NCI-H1930 (cell line): ENCODE measurements at regions not wholly inside any gene's neighbourhood (a gene's known extent, or its start where the extent isn't known, plus 50 kb on each side); places are given as distances from the start of the nearest gene placed in this dataset.

ENCODE experiments used
- DNase-seq, 2 experiments: peaks; one replicate each; lab custom pipeline; 2025; lab: John Stamatoyannopoulos, UW

DNA sequence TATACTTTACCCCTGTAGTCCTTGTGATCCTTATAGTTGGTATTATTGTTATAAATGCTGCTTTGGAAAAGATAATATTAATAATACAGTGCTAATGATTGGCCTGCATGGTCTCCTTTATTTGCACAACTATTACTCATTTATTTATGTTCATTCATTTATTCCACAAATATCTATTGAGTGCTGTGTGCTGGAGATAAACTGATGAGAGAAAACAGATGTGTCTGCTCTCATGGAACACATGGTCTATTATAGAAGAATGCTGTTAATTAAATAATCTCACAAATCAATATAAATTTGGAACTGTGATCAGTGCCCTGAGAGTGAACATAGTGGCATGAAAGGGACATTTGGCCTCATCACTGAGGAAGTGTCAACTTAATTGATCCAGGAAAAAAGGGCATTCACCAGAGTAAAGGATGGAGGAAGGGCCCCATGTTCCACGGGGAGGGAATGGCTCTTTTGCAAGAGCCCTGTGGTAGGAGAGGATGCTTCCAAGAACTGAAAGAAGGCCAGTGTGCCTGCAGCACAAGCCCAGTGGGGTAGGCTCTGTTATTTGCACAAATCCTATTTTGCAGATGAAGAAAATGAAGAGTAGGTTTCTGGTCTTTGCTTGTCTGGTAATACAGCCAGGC lies 91.5 kb upstream of the STK39 start:
- no peak for DNase-seq

DNA sequence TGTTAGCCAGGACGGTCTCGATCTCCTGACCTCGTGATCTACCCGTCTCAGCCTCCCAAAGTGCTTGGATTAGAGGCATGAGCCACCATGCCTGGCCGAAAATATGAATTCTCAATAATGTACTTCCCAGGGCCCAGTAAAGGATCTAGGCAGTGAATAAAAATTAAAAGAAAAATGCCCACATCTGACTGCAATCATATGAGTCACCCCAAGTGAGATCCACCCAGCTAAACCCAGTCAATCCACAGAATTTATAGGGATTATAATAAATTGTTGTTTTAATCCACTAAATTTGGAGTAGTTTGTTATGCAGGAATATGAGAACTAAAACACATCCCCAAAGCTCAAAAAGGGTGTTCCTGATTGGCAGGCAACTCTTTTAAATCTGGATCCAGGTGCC lies 93.5 kb upstream of the STK39 start:
- DNase-seq: no peak

DNA sequence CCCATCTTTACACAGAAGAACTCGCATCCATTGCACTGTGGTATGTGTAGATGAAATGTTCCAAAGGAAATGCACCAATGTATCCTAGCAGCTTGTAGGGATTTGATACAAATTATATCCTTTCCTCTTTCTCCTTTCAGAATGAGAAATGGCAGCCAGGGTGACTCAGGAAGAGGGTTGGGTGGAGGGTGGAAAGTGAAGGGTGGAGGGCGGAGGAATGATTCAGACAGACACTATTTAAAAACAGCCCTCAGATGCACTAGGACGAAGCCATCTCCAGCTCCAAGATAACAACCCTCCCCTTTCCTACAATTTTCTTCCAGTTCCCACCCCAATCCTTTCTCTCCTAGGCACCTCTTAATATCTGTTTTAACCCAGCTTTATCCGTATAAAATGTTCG lies 96.2 kb upstream of the STK39 start:
- DNase-seq: no peak

DNA sequence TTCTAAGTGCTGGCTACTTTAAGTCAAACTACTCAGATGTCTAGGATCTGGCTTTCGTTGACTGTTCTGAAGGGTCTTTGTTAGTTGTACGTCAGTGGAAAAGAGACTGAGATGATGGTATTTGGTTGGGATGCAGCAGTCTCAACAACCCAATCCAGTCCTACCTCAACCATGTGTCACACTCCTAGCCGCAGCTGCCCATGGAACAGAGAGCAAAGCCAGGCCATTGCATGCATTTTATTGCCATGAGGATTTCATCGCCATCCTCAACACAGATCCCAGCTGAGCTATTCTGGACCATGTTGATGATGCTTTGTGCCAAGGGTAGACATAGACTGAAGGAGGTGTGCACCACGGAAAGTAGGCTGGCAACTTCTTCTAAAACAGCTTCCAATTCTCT lies 97.3 kb upstream of the STK39 start:
- no peak for DNase-seq

DNA sequence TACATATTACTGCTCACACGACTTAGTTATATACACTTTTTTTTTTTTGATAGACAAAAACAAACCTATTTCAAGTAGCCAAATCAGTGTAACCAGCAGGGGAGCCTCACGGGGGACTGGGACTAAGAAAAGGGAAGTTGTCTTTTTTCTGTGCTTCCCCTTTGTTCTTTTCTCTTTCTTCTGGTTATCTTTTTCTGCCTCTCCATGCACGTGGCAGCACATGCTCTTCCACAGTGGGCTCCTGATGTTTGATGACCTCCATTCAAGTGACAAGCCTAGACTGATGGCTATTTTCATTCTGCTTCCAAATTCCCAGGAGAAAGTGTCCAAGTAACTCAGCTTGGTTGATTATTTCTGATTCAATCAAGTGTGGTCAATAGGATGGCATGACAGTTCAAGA lies 98.2 kb upstream of the STK39 start:
- DNase-seq: no peak

DNA sequence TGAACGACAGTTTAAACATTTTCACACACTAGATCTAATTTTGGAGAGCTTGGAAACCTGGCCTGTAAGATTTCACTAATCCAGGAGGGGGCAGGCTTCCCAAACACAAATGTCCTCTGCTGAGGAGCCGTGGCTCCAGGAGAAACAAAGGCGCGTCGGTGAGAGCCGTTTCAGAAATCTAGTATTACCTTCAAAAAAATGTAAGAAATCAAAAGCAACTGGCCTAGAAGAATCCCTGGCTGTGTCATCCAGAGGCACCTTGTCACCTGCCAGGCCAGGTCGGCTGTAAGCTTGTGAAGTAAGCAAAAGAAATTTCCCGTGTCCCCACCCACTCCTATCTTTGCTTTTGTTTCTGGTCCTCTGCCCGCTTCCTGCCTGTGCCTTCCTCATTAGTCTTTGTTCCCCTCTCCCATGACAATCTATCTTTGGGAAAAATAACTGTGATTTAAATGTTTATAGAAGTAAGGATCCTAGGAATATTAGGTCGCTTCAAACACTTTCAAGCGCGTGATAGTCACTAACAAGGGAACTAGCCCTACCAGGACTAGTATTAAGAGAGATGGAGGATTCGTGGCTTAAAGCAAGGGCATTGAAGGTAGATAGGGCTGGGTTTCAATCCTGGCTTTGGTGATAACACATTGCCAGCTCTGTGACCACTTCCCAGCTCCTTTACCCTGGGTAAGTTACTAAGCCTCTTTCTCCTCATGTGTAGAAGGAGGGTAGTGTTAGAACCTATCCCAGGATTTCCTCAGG lies 99.5 kb upstream of the STK39 start:
- DNase-seq: peak; percentile 28 to 56

DNA sequence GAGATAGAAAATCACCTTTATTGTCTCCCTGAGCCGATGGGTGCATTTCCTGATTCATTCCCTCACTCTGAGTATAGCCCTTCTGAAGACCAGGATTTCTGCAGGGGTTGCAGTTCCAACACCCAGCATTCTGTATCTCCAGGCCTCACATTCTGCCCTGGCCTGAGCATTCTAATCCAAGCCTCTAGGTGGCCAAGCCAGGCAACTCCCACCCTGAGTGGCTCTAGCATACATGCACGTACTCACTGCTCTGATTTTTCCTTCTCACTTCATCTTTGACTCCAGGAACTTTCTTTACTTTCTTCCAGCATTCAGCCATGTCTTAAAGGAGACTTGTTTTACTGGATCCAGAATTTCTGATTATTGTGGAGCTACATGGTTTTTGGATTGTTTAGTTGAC lies 100.7 kb upstream of the STK39 start:
- DNase-seq: peak; percentile 18 to 33

DNA sequence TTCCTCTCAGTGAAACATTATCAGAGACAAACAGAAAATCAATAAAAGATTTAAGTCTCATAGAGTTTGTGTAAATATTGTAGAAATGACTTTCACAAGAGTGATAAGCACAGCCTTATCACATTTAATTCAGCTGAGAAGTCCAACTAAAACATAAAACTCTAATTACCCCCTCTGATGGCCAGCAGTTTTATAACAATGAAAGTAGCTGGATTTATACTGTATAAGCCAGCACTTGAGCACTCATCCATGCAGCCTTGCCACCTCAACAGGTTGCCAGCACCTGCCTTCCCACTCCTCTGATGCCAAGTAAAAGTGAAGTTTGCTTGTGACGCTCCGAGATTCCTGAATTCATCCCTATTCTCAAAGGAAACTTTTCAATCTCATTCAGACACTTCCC lies 103.0 kb upstream of the STK39 start:
- no peak for DNase-seq

DNA sequence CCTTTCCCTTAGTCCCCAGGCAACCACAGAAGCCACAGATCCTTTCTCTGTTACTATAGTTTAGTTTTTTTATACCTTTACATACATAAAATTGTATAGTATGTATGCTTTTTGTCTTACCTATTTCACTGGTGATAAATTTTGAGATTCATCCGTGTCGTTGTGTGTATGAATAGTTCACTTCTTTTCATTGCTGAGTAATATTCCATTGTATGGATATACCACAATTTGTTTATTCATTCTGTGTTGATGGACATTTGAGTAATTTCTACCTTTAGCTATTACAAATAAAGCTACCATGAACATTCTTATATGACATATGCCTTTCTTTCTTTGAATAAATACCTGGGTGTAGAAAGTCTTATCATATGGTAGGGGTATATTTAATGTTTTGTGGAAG lies 102.8 kb upstream of the CERS6 start:
- no peak for DNase-seq

DNA sequence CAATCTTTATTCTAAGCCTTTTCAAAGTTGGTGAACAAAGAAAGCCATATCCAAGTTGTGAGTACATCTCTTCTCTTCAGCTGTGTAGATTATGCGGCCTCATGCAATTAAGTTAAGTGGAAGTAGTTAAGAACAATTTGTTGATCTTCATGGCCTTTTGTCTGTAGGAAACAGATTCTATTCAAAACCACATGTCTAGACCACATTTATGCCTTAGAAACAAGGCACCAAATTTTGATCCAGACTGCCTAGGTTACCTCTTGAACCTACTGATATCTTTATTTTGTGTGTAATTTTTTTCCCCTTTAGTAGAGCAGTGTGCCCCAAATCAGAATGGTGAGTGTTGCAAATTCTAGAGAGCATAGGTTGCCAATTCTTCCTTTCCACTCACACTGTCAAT lies 101.6 kb upstream of the CERS6 start:
- DNase-seq: no peak

DNA sequence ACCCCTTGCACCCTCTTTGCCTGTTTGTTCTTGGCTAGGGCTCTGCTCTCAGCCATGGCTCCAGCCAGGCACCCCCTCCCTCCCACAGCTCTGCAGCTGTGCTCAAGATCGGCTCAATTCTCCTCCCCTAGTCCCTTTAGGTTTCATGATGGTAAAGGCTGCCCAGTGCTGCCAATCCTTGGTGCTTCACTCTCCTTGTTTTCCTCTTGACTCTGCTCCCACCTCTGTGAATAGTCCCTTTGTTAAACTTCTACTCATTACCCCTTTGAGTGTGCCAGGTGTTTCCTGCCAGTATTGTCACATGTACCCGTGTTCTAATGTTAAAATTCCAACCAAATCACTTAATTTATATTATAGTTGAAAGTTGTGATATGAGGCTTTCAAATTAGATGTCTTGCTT lies 101.0 kb upstream of the CERS6 start:
- DNase-seq: no peak

DNA sequence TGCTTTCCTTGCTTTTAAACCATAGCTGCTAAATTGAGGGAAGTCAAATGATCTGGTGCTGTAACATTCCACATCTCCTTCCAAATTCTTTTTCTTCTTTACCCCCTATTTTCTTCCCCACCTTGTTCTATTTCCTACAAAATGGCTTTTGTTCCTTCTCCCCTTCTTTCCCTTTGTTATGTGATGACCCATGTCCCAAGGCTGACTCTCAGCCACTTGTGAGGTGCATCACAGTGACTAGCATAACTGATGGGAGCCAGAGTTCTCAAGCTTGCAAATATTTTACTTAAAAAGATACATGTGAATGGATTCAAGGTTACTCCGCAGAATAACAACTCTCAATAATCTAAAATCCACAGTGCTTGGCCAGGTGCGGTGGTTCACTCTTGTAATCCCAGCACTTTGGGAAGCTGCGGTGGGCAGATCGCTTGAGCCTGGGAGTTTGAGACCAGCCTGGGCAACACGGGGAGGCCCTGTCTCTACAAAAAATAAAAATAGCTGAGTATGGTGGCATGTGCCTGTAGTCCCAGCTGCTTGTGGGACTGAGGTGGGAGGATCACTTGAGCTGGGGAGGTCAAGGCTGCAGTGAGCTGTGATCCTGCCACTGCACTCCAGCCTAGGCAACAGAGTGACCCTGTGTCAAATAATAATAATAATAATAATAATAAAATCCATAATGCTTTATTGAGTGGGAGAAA lies 100.1 kb upstream of the CERS6 start:
- DNase-seq: no peak

DNA sequence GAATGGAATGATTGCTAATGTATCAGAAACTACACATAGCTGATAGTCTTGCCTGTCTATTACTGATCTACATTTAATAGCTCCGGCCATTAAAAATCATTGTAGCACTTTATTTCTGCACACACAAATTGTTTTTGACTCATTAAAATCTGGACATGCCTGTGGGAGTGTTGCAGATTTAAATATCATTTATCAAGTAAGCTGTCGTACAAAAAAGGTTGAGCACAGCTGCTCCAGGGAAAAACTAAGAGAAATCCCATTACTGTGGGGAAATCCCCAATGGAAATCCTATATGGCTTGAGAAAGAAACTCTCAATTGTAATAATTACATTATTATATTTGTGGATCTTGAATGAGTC lies 99.6 kb upstream of the CERS6 start:
- no peak for DNase-seq

DNA sequence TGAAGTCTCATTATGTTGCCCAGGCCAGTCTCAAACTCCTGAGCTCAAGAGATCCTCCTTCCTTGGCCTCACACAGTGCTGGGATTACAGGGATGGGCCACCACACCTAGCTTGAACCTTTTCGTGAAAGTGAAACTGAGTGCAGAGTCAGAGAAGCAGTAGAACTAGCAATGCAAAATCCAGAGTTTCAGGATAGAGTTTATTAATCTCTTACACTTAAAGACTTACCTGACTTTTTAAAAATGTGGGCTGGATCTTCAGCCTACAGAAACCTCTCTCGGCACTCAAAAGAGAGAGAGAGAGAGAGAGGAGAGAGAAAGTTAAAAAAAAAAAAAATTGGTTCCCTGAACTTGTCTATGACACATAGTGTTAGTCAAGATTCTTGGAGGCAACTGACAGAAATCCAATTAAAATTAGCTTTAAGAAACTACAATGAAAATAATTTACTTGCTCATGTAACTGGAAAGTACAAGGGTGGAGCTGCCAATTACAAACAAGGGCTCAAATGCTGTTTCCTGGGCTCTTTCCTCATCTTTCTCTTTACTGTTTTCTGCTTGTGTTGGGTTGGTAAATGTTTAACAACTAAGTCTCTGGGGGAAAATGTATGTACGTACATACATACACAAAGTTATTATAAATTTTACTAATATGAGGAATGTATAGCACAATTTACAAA lies 98.1 kb upstream of the CERS6 start:
- DNase-seq: no peak

DNA sequence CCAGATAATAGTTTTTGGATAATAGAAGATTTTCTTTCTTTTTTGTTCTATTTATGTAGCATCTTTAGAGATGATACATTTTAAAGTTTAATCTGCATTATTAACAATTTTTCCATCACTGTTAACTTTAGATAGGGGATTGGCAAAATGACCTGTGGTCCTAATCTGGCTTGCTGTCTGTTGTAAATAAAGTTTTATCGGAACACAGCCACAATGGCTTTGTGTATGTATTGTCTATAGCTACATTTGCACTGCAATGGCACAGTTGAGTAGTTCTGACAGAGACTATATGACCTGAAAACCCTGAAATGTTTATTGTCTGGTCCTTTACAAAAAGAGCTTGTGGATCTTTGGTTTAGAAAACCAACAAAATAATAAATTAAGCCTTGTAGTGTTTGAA lies 97.0 kb upstream of the CERS6 start:
- no peak for DNase-seq

DNA sequence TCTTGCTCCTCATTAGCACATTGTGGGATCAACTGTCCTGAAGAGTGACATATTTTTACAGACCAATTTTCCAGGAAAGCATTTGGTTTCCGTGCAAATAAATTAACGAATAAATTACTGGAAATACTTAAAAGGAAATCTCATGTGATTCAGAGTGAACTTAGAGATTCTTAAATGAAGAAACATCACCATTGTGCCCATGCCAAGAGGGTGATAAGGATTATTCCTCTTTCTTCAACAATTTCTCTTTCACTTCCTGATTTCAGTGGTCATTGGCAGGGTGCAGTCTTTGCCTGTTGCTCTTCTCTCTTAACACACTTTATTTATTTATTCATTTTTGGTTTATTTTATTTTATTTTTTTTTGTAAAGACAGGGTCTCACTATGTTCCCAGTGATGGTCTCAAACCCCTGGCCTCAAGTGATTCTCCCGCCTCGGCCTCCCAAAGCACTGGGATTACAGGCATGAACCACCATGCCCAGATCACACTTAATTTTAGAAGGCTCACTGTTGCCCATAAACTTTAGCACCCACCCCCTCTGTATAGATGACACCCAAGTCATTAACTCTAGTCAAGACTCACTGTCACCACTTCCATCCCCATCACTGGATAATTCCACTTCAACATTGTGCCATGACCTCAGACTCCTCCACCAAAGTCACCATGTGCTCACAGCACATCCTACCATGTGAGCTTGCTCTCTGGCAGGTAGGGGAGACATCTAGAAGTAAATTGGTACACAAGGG lies 92.6 kb upstream of the CERS6 start:
- DNase-seq: no peak

DNA sequence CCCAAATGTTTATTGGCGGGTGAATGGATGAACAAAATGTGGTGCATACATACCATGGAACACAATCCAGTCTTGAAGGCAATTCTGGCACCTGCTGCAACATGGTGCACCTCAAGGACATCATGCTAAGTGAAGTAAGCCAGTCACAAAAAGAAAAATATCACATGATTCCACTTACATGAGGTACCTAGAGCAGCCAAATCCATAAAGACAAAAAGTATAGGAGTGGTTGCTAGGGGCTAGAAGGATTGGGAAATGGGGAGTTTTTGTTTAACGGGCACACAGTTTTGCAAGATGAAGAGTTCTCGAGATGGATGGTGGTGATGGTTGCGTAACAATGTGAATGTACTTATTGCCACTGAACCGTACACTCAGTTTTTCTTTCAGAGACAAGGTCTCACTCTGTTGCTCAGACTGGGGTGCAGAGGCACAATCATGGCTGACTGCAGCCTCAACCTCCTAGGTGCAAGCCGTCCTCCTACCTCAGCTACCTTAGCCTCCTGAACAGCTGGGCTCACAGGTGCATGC lies 90.9 kb upstream of the CERS6 start:
- DNase-seq: no peak

DNA sequence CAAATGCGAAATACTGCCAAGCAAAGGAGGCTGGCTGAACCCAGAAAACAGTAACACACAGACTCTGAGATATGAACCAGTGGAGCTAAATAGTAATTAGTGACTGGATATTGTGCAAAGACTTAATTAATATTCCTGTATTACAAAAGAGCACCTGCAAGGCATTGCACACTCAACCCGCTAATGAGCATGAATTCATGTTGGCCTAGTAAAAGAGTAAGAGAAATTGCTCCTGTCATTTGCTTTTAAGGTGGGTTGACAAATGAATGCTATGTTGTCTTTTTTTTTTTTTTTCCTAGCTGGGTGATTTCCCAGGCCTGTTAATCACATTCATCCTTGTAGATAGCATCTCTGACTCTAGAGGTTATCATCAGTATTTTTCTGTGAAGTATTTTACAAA lies 87.0 kb upstream of the CERS6 start:
- no peak for DNase-seq

DNA sequence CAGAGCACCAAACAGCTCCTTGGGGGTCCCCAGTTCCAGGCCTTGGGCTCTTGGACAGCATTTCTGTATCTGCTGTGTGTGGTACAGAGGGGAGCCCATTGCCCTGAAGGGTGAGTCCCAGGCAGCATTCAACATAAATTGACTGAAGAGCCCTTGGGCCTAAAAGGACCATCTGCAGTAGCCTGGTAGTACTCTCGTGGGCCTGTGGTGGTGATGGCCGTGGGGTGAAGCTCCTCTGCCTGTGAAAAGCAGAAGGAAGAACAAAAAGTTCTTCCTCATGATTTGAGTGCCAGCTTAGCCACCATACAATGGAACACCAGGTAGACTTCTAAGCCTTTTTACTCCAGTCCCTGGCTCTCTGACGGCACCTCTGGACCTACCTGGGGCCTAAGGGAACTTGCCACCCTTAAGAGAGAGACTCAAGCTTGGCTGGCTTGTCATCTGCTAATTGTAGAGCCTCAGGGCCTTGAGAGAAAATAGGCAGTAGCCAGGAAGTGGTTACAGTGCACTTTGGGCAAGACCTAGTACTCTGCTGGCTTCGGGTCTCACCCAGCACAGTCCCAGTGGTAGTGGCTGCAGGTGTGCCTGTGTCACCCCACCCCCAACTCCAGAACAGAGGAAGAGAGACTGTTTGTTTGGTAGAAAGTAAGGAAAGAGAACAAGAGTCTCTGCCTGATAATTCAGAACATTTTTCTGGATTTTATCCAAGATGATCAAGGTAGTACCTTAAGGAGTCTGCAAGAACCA lies 84.6 kb upstream of the CERS6 start:
- DNase-seq: no peak

DNA sequence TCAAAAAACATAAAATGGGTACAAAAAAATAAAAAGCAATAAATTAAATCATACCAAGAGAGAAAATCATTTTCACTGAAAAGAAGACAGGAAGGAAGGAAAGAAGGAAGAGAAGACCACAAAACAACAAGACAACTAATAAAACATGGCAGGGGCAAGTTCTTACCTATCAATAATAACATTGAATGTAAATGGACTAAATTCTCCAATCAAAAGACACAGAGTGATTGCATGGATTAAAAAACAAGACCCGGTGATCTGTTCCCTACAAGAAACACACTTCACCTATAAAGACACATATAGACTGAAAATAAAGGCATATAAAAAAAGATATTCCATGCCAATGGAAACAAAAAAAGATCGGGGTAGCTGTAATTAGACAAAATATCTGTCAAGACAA lies 82.6 kb upstream of the CERS6 start:
- DNase-seq: no peak

DNA sequence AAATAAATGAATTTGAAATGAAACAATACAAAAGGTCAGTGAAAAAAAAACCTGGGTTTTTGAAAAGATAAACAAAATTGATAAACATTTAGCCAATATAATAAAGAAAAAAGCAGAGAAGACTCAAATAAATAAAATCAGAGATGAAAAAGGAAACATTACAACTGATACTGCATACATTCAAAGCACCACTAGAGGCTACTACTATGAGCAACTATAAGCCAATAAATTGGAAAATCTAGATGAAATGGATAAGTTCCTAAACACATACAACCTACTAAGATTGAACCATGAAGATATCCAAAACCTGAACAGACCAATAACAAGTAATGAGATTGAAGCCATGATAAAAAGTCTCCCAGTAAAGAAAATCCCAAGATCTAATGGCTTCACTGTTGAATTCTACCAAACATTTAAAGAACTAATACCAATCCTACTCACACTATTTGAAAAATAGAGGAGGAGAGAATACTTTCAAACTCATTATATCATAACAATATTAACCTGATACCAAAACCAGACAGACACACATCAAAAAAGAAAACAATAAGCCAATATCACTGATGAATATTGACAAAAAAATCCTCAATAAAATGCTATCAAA lies 80.8 kb upstream of the CERS6 start:
- no peak for DNase-seq
